ENCODE measurements at regions not wholly inside any gene's neighbourhood (a gene's known extent, or its start where the extent isn't known, plus 50 kb on each side); places are given as distances from the start of the nearest gene placed in this dataset.

DNA sequence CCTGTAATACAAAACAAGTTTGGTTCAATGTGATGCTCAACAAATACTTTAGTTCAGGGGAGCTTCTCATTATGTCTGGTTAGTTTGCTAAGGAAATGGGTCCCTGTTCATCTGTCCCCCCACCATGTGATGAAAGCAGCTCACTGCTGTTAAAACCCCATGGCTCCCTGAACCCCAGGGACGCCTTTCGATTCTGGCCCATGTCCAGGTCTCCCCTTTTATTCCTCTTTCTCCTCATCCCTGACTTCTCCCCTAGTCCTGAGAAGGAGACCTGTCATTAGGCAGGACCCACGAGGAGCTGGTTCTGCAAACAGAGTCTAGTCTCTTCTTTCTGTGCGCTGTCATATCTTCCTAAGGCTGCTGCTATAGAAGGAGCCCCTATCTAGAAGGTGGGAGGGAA, 213.3 kb upstream of the OSR1 start:
- H3K4me3 ChIP-seq (replicated peaks in 1 of 3; ENCODE audit: insufficient read depth in 1 of 3, low read depth in 2 of 3, low read length in 3 of 3), result no peak overlapping the region
- H3K9ac ChIP-seq (ENCODE audit: insufficient read depth, low read depth, low read length), result no peak overlapping the region
- in situ Hi-C loops (cut with HindIII; ENCODE audit: extremely low pct_ligation_motif_present, low pct_unique_long_range_greater_than_20kb), result loop anchor here (10.0 kb wide), 1 partner anchor 207 kb away; no protein-coding TSS in a partner anchor
- H2AFZ ChIP-seq (ENCODE audit: low read length), result no peak overlapping the region
- ChIA-PET POLR2A (no interaction called here), CTCF (ENCODE audit: low intra/inter-chr PET ratio, low total read pairs) (no interaction called here)
- FAIRE-seq, result no peak
- no peak for DNase-seq (ENCODE audit: low spot score)
- H3K27me3 ChIP-seq (ENCODE audit: control insufficient read depth in 1 of 2, insufficient read depth in 2 of 2, low read length in 2 of 2), result peaks cover 0 to 7% of the 10 kb centered on the region in 2 experiments; a peak in 1 of 5 replicates
- H3K9me3 ChIP-seq (ENCODE audit: low read length), result no peaks in the 10 kb centered on the region
- peaks cover 17% of the 10 kb centered on the region for H3K4me1 ChIP-seq (ENCODE audit: insufficient read depth, low read length)
- no TSS peak for BruUV-seq (replicated peaks)
- no peak for ATAC-seq
- no peaks in the 10 kb centered on the region for H3K36me3 ChIP-seq (replicated peaks in 1 of 2; ENCODE audit: control insufficient read depth in 1 of 2, insufficient read depth in 2 of 2, low read length in 2 of 2)
- intact Hi-C loops (cut with micrococcal nuclease; ENCODE audit: unreplicated experiment), result loop anchor here (5.0 kb wide), 1 partner anchor 209 kb away; no protein-coding TSS in a partner anchor
- WGBS (ENCODE audit: low lambda C conversion rate), result 18% methylated on average over 4 of the region's 4 CpGs
- H3K27ac ChIP-seq (ENCODE audit: extremely low read length, insufficient read depth, low read length), result no peak overlapping the region
- H4K20me1 ChIP-seq (ENCODE audit: insufficient read depth, low read length), result no peaks in the 10 kb centered on the region
- H3K79me2 ChIP-seq (ENCODE audit: insufficient read depth, low read length), result no peaks in the 10 kb centered on the region
- H3K4me2 ChIP-seq (ENCODE audit: low read depth, low read length), result no peak overlapping the region
- TF ChIP-seq, protein P1, sequence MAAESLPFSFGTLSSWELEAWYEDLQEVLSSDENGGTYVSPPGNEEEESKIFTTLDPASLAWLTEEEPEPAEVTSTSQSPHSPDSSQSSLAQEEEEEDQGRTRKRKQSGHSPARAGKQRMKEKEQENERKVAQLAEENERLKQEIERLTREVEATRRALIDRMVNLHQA (CRISPR knock-in tag; IDR thresholded peaks at IDR 0.05), result no peak
- no peak for TF ChIP-seq ZNF616 (CRISPR knock-in tag; IDR thresholded peaks at IDR 0.05; ENCODE audit: low read depth)
- TF ChIP-seq, protein P2, sequence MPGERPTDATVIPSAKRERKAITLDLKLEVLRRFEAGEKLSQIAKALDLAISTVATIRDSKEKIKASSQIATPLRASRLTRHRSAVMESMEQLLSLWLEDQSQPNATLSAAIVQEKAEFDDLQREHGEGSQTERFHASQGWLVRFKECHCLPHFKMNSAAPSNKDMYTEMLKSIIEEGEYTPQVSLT (CRISPR knock-in tag; IDR thresholded peaks at IDR 0.05; ENCODE audit: borderline replicate concordance, low read depth), result no peak
- no peak for TF ChIP-seq CBX1 (IDR thresholded peaks at IDR 0.05; ENCODE audit: low read depth)
- TF ChIP-seq ZNF251 (CRISPR knock-in tag; IDR thresholded peaks at IDR 0.05), result no peak
- TF ChIP-seq, protein P3, sequence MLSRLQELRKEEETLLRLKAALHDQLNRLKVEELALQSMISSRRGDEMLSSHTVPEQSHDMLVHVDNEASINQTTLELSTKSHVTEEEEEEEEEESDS (CRISPR knock-in tag; IDR thresholded peaks at IDR 0.05; ENCODE audit: borderline replicate concordance), result no peak
- no peak for TF ChIP-seq DNMT3B (CRISPR knock-in tag; conservative IDR thresholded peaks at IDR 0.05)
- TF ChIP-seq, protein P4, sequence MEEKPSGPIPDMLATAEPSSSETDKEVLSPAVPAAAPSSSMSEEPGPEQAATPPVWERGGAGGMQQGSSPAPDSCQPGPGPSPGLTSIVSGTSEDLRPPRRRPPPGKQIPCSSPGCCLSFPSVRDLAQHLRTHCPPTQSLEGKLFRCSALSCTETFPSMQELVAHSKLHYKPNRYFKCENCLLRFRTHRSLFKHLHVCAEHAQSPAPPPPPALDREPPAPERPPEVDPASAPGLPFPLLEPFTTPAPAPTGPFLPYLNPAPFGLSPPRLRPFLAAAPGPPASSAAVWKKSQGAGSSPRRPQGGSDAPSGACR (CRISPR knock-in tag; IDR thresholded peaks at IDR 0.05), result no peak

Measured in HepG2 (cell line).